ENCODE measurements at regions not wholly inside any gene's neighbourhood (a gene's known extent, or its start where the extent isn't known, plus 50 kb on each side); places are given as distances from the start of the nearest gene placed in this dataset.

DNA sequence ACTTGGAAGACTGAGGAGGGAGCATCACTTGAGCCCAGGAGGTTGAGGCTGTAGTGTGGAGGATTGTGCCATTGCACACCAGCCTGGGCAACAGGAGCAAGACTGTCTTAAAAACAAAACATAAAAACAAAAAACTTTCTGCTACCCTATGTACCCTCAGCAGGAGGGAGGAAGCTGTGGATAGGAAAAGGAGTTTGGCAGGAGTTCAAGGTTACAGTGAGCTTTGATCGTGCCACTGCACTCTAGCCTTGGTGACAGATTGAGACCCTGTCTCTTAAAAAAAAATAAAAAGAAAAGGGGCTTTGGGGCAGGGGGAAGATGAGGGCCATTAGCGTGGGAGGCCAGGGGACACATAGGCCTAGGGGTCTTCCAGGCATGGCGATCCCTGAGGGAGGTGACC lies 135.7 kb downstream of the DHX35 start:
- TF ChIP-seq, protein P1, sequence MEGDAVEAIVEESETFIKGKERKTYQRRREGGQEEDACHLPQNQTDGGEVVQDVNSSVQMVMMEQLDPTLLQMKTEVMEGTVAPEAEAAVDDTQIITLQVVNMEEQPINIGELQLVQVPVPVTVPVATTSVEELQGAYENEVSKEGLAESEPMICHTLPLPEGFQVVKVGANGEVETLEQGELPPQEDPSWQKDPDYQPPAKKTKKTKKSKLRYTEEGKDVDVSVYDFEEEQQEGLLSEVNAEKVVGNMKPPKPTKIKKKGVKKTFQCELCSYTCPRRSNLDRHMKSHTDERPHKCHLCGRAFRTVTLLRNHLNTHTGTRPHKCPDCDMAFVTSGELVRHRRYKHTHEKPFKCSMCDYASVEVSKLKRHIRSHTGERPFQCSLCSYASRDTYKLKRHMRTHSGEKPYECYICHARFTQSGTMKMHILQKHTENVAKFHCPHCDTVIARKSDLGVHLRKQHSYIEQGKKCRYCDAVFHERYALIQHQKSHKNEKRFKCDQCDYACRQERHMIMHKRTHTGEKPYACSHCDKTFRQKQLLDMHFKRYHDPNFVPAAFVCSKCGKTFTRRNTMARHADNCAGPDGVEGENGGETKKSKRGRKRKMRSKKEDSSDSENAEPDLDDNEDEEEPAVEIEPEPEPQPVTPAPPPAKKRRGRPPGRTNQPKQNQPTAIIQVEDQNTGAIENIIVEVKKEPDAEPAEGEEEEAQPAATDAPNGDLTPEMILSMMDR (IDR thresholded peaks at IDR 0.05; ENCODE audit: insufficient read depth, low read length, poor library complexity, severe bottlenecking) = no peak
- TF ChIP-seq EZH2phosphoT487 (conservative IDR thresholded peaks at IDR 0.05; ENCODE audit: low read length) = no peak

Data from SU-DHL-6 (cell line).